IMR-90 (cell line): ENCODE measurements at regions not wholly inside any gene's neighbourhood (a gene's known extent, or its start where the extent isn't known, plus 50 kb on each side); places are given as distances from the start of the nearest gene placed in this dataset.

Experiments used
- ATAC-seq: fragments of 200-7000 bp; cut with Tn5 transposase; 2 replicates; pipeline ENCODE4 v1.9.1; 2020; ENCODE audit warnings: low read depth, mild to moderate bottlenecking, moderate library complexity
- BruUV-seq: library from RNA; stranded (reverse); fragments of 400-500 nt; replicated peaks from 2 replicates; lab custom pipeline; 2021; lab: Mats Ljungman, UMichigan
- CTCF ChIA-PET: fragments of 300-600 bp; formaldehyde crosslinking; extraction: SDS; loops from one replicate; lab custom pipeline; 2021; ENCODE audit warnings: antibody characterized with exemption; lab: Yijun Ruan, JAX
- POLR2A ChIA-PET: fragments of 300-600 bp; sonication (Branson Sonifier 250); formaldehyde crosslinking; loops from one replicate; lab custom pipeline; 2022; ENCODE audit warnings: antibody characterized with exemption; ENCODE audit not compliant: unreplicated experiment; lab: Charles Lee
- DNase-seq: peaks from one replicate; pipeline ENCODE4 v3.0.0; 2013
- H2AFZ ChIP-seq: replicated peaks from 2 replicates; pipeline ENCODE3; 2013; ENCODE audit warnings: low read length, mild to moderate bottlenecking; ENCODE audit not compliant: poor library complexity
- H2AK5ac ChIP-seq: 2 replicates; pipeline ENCODE4 v1.6.1; 2013; ENCODE audit warnings: low read depth, low read length, inconsistent platforms
- H2AK9ac ChIP-seq: replicated peaks from 2 replicates; pipeline ENCODE3; 2013; ENCODE audit warnings: mild to moderate bottlenecking, low read depth, low read length, moderate library complexity; ENCODE audit not compliant: poor library complexity
- H2BK120ac ChIP-seq: 2 replicates; pipeline ENCODE4 v1.6.1; 2013; ENCODE audit warnings: low read depth, low read length, inconsistent platforms
- H2BK15ac ChIP-seq: 3 replicates; pipeline ENCODE4 v1.6.1; 2013; ENCODE audit warnings: low read depth, low read length, inconsistent platforms
- H2BK20ac ChIP-seq: 2 replicates; pipeline ENCODE4 v1.6.1; 2013; ENCODE audit warnings: low read depth, mild to moderate bottlenecking, inconsistent platforms, low read length, moderate library complexity
- H2BK5ac ChIP-seq: 2 replicates; pipeline ENCODE4 v1.6.1; 2013; ENCODE audit warnings: mild to moderate bottlenecking, low read depth, low read length, inconsistent platforms; ENCODE audit not compliant: poor library complexity, severe bottlenecking
- H3K14ac ChIP-seq: replicated peaks from 2 replicates; pipeline ENCODE4 v1.6.1; 2013; ENCODE audit warnings: low read depth, low read length, inconsistent platforms
- H3K18ac ChIP-seq: 2 replicates; pipeline ENCODE4 v1.6.1; 2013; ENCODE audit warnings: low read depth, low read length, control low read depth
- H3K23ac ChIP-seq: 2 replicates; pipeline ENCODE4 v1.6.1; 2013; ENCODE audit warnings: low read depth, low read length, inconsistent platforms
- H3K27ac ChIP-seq: 2 replicates; pipeline ENCODE4 v1.5.1; 2013; ENCODE audit warnings: mild to moderate bottlenecking, control low read depth, low read length; ENCODE audit not compliant: insufficient read depth
- H3K27me3 ChIP-seq: 2 replicates; pipeline ENCODE4 v1.6.1; 2013; ENCODE audit warnings: low read length; ENCODE audit not compliant: control insufficient read depth, insufficient read depth
- H3K36me3 ChIP-seq: 2 replicates; pipeline ENCODE4 v1.6.1; 2013; ENCODE audit warnings: low read length, mixed read lengths; ENCODE audit not compliant: control insufficient read depth, insufficient read depth
- H3K4ac ChIP-seq: 2 replicates; pipeline ENCODE4 v1.6.1; 2013; ENCODE audit warnings: low read depth, low read length, inconsistent platforms
- H3K4me1 ChIP-seq: 2 replicates; pipeline ENCODE4 v1.6.1; 2013; ENCODE audit warnings: low read length, mixed read lengths; ENCODE audit not compliant: control insufficient read depth, insufficient read depth
- H3K4me2 ChIP-seq: 2 replicates; pipeline ENCODE4 v1.6.1; 2013; ENCODE audit warnings: low read depth, mild to moderate bottlenecking, control low read depth, low read length, moderate library complexity
- H3K4me3 ChIP-seq: 2 replicates; pipeline ENCODE4 v1.5.1; 2013; ENCODE audit warnings: low read depth, mild to moderate bottlenecking, control low read depth, low read length, moderate library complexity; ENCODE audit not compliant: insufficient read depth
- H3K56ac ChIP-seq: 2 replicates; pipeline ENCODE4 v1.6.1; 2013; ENCODE audit warnings: low read length, inconsistent platforms; ENCODE audit not compliant: insufficient read depth; ENCODE audit errors: extremely low read depth
- H3K79me1 ChIP-seq, 2 experiments: 2 replicates each; pipeline ENCODE4 v1.6.1; 2013; ENCODE audit warnings: low read length in 2 of 2, inconsistent platforms in 1 of 2, low read depth in 1 of 2
- H3K9ac ChIP-seq: 2 replicates; pipeline ENCODE4 v1.6.1; 2013; ENCODE audit warnings: low read depth, low read length, control low read depth
- H3K9me1 ChIP-seq: 2 replicates; pipeline ENCODE4 v1.6.1; 2013; ENCODE audit warnings: low read length, inconsistent platforms; ENCODE audit not compliant: insufficient read depth
- H3K9me3 ChIP-seq: 2 replicates; pipeline ENCODE4 v1.6.1; 2013; ENCODE audit warnings: low read length; ENCODE audit not compliant: control insufficient read depth, insufficient read depth
- H4K20me1 ChIP-seq: 2 replicates; pipeline ENCODE4 v1.6.1; 2013; ENCODE audit warnings: low read length, inconsistent platforms; ENCODE audit not compliant: insufficient read depth
- H4K5ac ChIP-seq: 2 replicates; pipeline ENCODE4 v1.6.1; 2013; ENCODE audit warnings: mild to moderate bottlenecking, low read depth, low read length, control low read depth
- H4K8ac ChIP-seq, 2 experiments: 2 replicates each; pipeline ENCODE4 v1.6.1; 2013; ENCODE audit warnings: low read depth in 2 of 2, low read length in 2 of 2, control low read depth in 1 of 2, inconsistent platforms in 1 of 2
- H4K91ac ChIP-seq: 2 replicates; pipeline ENCODE4 v1.6.1; 2013; ENCODE audit warnings: low read depth, low read length, inconsistent platforms; ENCODE audit not compliant: insufficient read depth
- BHLHE40 ChIP-seq: fragments of 150-350 bp; IDR thresholded peaks from 2 replicates; pipeline ENCODE4 v1.6.1; 2016; ENCODE audit warnings: mild to moderate bottlenecking, low read depth, low read length
- CEBPB ChIP-seq: IDR thresholded peaks from 2 replicates; pipeline ENCODE4 v1.6.1; 2012; ENCODE audit warnings: low read depth, low read length, improper control_type of control experiment
- CHD1 ChIP-seq: IDR thresholded peaks from 2 replicates; pipeline ENCODE4 v1.6.1; 2012; ENCODE audit warnings: low read depth, low read length, improper control_type of control experiment
- CTCF ChIP-seq: conservative IDR thresholded peaks from 2 replicates; pipeline ENCODE4 v1.5.1; 2012; ENCODE audit warnings: mild to moderate bottlenecking, low read depth, low read length, improper control_type of control experiment
- FOS ChIP-seq: fragments of 150-350 bp; IDR thresholded peaks from 2 replicates; pipeline ENCODE4 v1.6.1; 2016; ENCODE audit warnings: low read depth, low read length
- MAFK ChIP-seq: IDR thresholded peaks from 2 replicates; pipeline ENCODE4 v1.6.1; 2012; ENCODE audit warnings: low read depth, low read length, improper control_type of control experiment
- MAZ ChIP-seq: IDR thresholded peaks from 2 replicates; pipeline ENCODE4 v1.6.1; 2012; ENCODE audit warnings: low read depth, mild to moderate bottlenecking, low read length, improper control_type of control experiment, moderate library complexity, borderline replicate concordance
- MXI1 ChIP-seq: IDR thresholded peaks from 2 replicates; pipeline ENCODE4 v1.6.1; 2012; ENCODE audit warnings: low read depth, mild to moderate bottlenecking, low read length, moderate library complexity, borderline replicate concordance
- NFE2L2 ChIP-seq: fragments of 150-350 bp; IDR thresholded peaks from 2 replicates; pipeline ENCODE4 v1.6.1; 2016; ENCODE audit warnings: low read depth, mild to moderate bottlenecking, low read length
- POLR2A ChIP-seq: IDR thresholded peaks from 2 replicates; pipeline ENCODE4 v1.6.1; 2012; ENCODE audit warnings: mild to moderate bottlenecking, low read depth, low read length
- RAD21 ChIP-seq: IDR thresholded peaks from 2 replicates; pipeline ENCODE4 v1.6.1; 2012; ENCODE audit warnings: low read length, improper control_type of control experiment
- RCOR1 ChIP-seq: IDR thresholded peaks from 2 replicates; pipeline ENCODE4 v1.6.1; 2012; ENCODE audit warnings: mild to moderate bottlenecking, low read length, improper control_type of control experiment; ENCODE audit not compliant: insufficient replicate concordance
- RFX5 ChIP-seq: IDR thresholded peaks from 2 replicates; pipeline ENCODE4 v1.8.0; 2012; ENCODE audit warnings: low read depth, mild to moderate bottlenecking, low read length, moderate library complexity
- SMC3 ChIP-seq: fragments of 150-350 bp; IDR thresholded peaks from 2 replicates; pipeline ENCODE4 v1.6.1; 2016; ENCODE audit warnings: low read depth, mild to moderate bottlenecking, antibody characterized with exemption, low read length, moderate library complexity
- WGBS, 2 experiments: methylation state at CpG; one replicate each; pipeline versions ENCODE4 v1.1.5 to v1.1.7; 2013; ENCODE audit warnings: missing lambda C conversion rate in 2 of 2; ENCODE audit not compliant: insufficient read length in 1 of 2; ENCODE audit errors: extremely low coverage in 2 of 2; 5-methylcytosine and 5-hydroxymethylcytosine counted together
- dilution Hi-C: fragments of 300-500 bp; cut with HindIII; formaldehyde crosslinking; loops from one replicate; pipeline ENCODE4 v1.14.3; 2018; ENCODE audit warnings: low sequenced_read_pairs; ENCODE audit not compliant: unreplicated experiment
- in situ Hi-C: fragments of 300-500 bp; cut with MboI; formaldehyde crosslinking; loops from 3 replicates; pipeline ENCODE4 v1.14.3; 2019; ENCODE audit warnings: low sequenced_read_pairs, inconsistent platforms, mixed read lengths
- intact Hi-C: fragments of 100-400 bp; cut with micrococcal nuclease; formaldehyde crosslinking; loops from 2 replicates; pipeline ENCODE4 v1.10.0; 2022
- TF ChIP-seq, protein P1 (sequence below): fragments of 150-350 bp; IDR thresholded peaks from 2 replicates; pipeline ENCODE4 v1.6.1; 2017; ENCODE audit warnings: mild to moderate bottlenecking, antibody characterized with exemption, low read length, low read depth
- TF ChIP-seq, protein P2 (sequence below): fragments of 150-350 bp; IDR thresholded peaks from 2 replicates; pipeline ENCODE4 v1.6.1; 2016; ENCODE audit warnings: low read depth, mild to moderate bottlenecking, low read length, moderate library complexity, borderline replicate concordance

GRCh38 chr10:117817116-117817515 is 229.6 kb downstream of the RAB11FIP2 start:
- 40% methylated on average over 2 of the region's 3 CpGs; no CpG with 5 or more reads in 1 of the 2 experiments for WGBS, 2 experiments
- no peak for ATAC-seq
- DNase-seq: no peak
- H3K4me3 ChIP-seq: no peak overlapping the region
- H2BK5ac ChIP-seq: no peak overlapping the region
- H2BK120ac ChIP-seq: no peak overlapping the region
- H3K18ac ChIP-seq: no peak overlapping the region
- no TSS peak for BruUV-seq
- H3K79me1 ChIP-seq: no peaks in the 10 kb centered on the region
- no peaks in the 10 kb centered on the region for H4K20me1 ChIP-seq
- intact Hi-C loops: no loop called here
- ChIA-PET CTCF (no interaction called here), POLR2A (no interaction called here)
- H3K27me3 ChIP-seq: no peaks in the 10 kb centered on the region
- H3K4me1 ChIP-seq: no peaks in the 10 kb centered on the region
- no peak overlapping the region for H2AK9ac ChIP-seq
- no peak overlapping the region for H4K8ac ChIP-seq
- H3K4ac ChIP-seq: no peak overlapping the region
- in situ Hi-C loops: no loop called here
- H3K23ac ChIP-seq: no peak overlapping the region
- dilution Hi-C loops: no loop called here
- H4K5ac ChIP-seq: no peak overlapping the region
- no peak overlapping the region for H2AK5ac ChIP-seq
- H3K27ac ChIP-seq: no peak overlapping the region
- no peak overlapping the region for H2BK15ac ChIP-seq
- H4K91ac ChIP-seq: no peak overlapping the region
- H3K56ac ChIP-seq: no peak overlapping the region
- H3K14ac ChIP-seq: no peak overlapping the region
- H3K9me1 ChIP-seq: no peaks in the 10 kb centered on the region
- no peak overlapping the region for H2BK20ac ChIP-seq
- peaks cover 38% of the 10 kb centered on the region for H3K9me3 ChIP-seq
- no peak overlapping the region for H3K4me2 ChIP-seq
- no peak overlapping the region for H2AFZ ChIP-seq
- TF ChIP-seq MXI1 (no peak), SMC3 (no peak), BHLHE40 (no peak), POLR2A (no peak), CTCF (no peak), RAD21 (no peak), RCOR1 (no peak), CEBPB (no peak), MAFK (no peak), MAZ (no peak), RFX5 (no peak), FOS (no peak), NFE2L2 (no peak), CHD1 (no peak)
- TF ChIP-seq, protein P1, sequence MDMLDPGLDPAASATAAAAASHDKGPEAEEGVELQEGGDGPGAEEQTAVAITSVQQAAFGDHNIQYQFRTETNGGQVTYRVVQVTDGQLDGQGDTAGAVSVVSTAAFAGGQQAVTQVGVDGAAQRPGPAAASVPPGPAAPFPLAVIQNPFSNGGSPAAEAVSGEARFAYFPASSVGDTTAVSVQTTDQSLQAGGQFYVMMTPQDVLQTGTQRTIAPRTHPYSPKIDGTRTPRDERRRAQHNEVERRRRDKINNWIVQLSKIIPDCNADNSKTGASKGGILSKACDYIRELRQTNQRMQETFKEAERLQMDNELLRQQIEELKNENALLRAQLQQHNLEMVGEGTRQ: no peak
- TF ChIP-seq, protein P2, sequence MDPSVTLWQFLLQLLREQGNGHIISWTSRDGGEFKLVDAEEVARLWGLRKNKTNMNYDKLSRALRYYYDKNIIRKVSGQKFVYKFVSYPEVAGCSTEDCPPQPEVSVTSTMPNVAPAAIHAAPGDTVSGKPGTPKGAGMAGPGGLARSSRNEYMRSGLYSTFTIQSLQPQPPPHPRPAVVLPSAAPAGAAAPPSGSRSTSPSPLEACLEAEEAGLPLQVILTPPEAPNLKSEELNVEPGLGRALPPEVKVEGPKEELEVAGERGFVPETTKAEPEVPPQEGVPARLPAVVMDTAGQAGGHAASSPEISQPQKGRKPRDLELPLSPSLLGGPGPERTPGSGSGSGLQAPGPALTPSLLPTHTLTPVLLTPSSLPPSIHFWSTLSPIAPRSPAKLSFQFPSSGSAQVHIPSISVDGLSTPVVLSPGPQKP: no peak
- H3K9ac ChIP-seq: no peak overlapping the region
- H3K36me3 ChIP-seq: no peaks in the 10 kb centered on the region
